ENCODE measurements at regions not wholly inside any gene's neighbourhood (a gene's known extent, or its start where the extent isn't known, plus 50 kb on each side); places are given as distances from the start of the nearest gene placed in this dataset.

DNA sequence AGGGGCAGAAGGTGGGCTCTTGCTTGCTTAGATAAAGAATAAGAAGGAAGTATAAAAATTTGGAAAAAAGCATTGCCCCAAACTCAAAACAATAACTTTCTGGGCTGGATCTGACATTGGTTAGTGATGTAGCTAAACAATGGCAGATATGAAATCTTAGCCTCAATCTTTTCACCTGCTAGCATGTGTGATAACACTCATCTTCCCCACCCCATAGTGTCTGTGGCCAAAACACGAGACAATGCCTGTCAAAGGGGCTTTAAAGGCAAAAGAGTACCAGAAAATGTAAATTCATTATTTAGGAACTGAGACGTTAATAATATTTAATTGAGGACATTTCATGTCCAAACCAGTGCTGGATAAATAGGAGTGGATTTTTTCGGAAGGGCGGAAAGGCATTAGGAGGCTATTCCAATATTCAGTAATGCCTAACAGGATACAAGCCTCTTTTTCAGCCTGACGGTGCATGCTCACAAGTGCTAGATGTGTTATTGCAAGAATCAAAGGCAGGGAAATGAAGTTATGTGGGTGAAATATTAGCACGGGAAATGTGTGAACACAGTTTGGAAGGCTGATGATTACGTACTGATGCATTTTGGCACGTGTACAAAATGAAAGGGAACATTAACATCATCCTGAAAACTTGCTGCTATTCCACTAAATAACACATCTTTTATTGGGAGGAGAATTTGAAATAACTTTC, 395.7 kb downstream of the GALR1 start:
- TF ChIP-seq POLR2AphosphoS5 (IDR thresholded peaks at IDR 0.05; ENCODE audit: low read depth, low read length) (no peak), TAF1 (IDR thresholded peaks at IDR 0.05; ENCODE audit: borderline replicate concordance, insufficient read depth, low read length) (no peak), REST (IDR thresholded peaks at IDR 0.05; ENCODE audit: insufficient read depth in 1 of 2, low read depth in 2 of 2, low read length in 2 of 2) (no peak), SIN3A (IDR thresholded peaks at IDR 0.05; ENCODE audit: borderline replicate concordance, insufficient read depth, low read length) (no peak), FOXP2 (optimal IDR thresholded peaks at IDR 0.05; ENCODE audit: borderline replicate concordance, extremely low read depth, extremely low read length, insufficient read depth) (no peak)

DNA sequence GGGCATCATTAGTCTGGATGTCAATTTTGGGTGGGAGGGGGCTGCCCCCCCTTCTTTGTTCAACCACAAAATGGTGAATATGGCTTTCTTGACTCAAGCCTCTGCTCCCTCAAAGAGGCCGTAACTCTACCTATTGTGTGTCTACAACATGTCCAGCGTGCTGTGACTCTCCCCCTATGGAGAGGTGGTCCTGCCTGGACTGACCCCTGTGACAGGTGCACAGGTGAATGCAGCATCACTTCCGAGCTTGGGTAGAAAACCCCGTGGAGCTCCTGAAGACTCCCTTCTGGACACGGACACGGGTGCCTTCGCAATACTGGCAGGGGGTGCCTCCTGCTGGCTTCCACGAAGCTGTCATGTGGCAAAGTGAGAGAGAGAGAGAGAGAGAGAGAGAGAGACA, 397.8 kb downstream of the GALR1 start:
- TF ChIP-seq REST (IDR thresholded peaks at IDR 0.05; ENCODE audit: insufficient read depth in 1 of 2, low read depth in 2 of 2, low read length in 2 of 2) (no peak), TAF1 (IDR thresholded peaks at IDR 0.05; ENCODE audit: borderline replicate concordance, insufficient read depth, low read length) (no peak), SIN3A (IDR thresholded peaks at IDR 0.05; ENCODE audit: borderline replicate concordance, insufficient read depth, low read length) (no peak)

GRCh38 chr18:77648411-77648810, 398.8 kb downstream of the GALR1 start:
- TF ChIP-seq REST (IDR thresholded peaks at IDR 0.05; ENCODE audit: insufficient read depth in 1 of 2, low read depth in 2 of 2, low read length in 2 of 2) (no peak), FOXP2 (optimal IDR thresholded peaks at IDR 0.05; ENCODE audit: borderline replicate concordance, extremely low read depth, extremely low read length, insufficient read depth) (no peak), SIN3A (IDR thresholded peaks at IDR 0.05; ENCODE audit: borderline replicate concordance, insufficient read depth, low read length) (no peak)

DNA sequence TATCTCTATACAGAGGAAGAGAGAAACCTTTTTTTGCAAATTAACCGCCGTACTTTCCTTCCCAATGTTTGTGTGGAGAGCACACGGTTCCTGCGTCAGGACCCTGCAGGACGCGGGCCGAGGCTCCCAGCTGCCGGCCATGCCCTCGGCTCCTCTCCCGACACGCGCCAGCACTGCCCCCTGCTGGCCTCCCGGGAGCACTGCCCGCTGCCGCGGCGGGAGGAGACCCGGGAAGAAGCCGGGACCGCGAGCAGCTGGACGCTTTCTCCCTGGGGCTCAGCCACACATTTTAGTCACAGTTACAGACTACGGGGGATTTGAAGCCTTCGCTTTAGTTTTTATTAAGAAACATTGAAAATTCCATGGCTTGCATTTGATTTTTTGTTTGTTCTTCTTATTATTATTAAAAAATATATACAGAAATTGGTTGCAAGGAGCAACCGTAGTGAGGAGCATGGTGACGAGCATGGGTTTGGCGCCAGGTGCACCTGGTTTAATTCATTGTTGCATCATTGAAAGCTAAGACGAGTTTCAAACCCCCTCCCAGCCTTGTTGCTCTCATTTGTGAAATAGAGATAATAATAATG, 401.2 kb downstream of the GALR1 start:
- TF ChIP-seq REST (IDR thresholded peaks at IDR 0.05; ENCODE audit: insufficient read depth in 1 of 2, low read depth in 2 of 2, low read length in 2 of 2) (no peak), FOXP2 (optimal IDR thresholded peaks at IDR 0.05; ENCODE audit: borderline replicate concordance, extremely low read depth, extremely low read length, insufficient read depth) (peak; percentile 32)

- TF ChIP-seq POLR2AphosphoS5 (IDR thresholded peaks at IDR 0.05; ENCODE audit: low read depth, low read length) = no peak
- TF ChIP-seq REST (IDR thresholded peaks at IDR 0.05; ENCODE audit: insufficient read depth in 1 of 2, low read depth in 2 of 2, low read length in 2 of 2) = no peak
- no peak for TF ChIP-seq FOXP2 (optimal IDR thresholded peaks at IDR 0.05; ENCODE audit: borderline replicate concordance, extremely low read depth, extremely low read length, insufficient read depth)
- TF ChIP-seq TAF1 (IDR thresholded peaks at IDR 0.05; ENCODE audit: borderline replicate concordance, insufficient read depth, low read length) = no peak
- TF ChIP-seq SIN3A (IDR thresholded peaks at IDR 0.05; ENCODE audit: borderline replicate concordance, insufficient read depth, low read length) = no peak
Measured at GRCh38 chr18:77651441-77651840, 401.8 kb downstream of the GALR1 start.
